HG02840 (cell line): ENCODE measurements at regions not wholly inside any gene's neighbourhood (a gene's known extent, or its start where the extent isn't known, plus 50 kb on each side); places are given as distances from the start of the nearest gene placed in this dataset.
"Not testable (repeated sequence)": the region's sequence is repeated elsewhere in the genome, so short reads cannot be mapped to it uniquely, and the experiment has no call there.

Source experiments
- ATAC-seq: cut with Tn5 transposase; IDR thresholded peaks from one replicate; pipeline ENCODE4 v1.9.1; 2021; ENCODE audit warnings: mild to moderate bottlenecking, moderate library complexity, moderate number of reproducible peaks; ENCODE audit not compliant: unreplicated experiment, low FRiP score

- no peak for ATAC-seq
Observed at GRCh38 chrX:122972604-122973003, 211.5 kb upstream of the GRIA3 start.

GRCh38 chrX:122982521-122982920, 201.6 kb upstream of the GRIA3 start:
- no peak for ATAC-seq

- not testable (repeated sequence) for ATAC-seq
Observed at GRCh38 chrX:123002844-123003243, 181.2 kb upstream of the GRIA3 start.

- no peak for ATAC-seq
Observed at GRCh38 chrX:123013141-123013540, 170.9 kb upstream of the GRIA3 start.

- ATAC-seq = no peak
Observed at GRCh38 chrX:123036401-123036800, 147.7 kb upstream of the GRIA3 start.

GRCh38 chrX:123049071-123049625, 134.9 kb upstream of the GRIA3 start:
- ATAC-seq = no peak

GRCh38 chrX:123060986-123061385, 123.1 kb upstream of the GRIA3 start:
- ATAC-seq = no peak

- no peak for ATAC-seq
Observed at GRCh38 chrX:123064053-123064452, 120.0 kb upstream of the GRIA3 start.

GRCh38 chrX:123072686-123073385, 111.2 kb upstream of the GRIA3 start:
- ATAC-seq = no peak

GRCh38 chrX:123075947-123076561, 108.0 kb upstream of the GRIA3 start:
- ATAC-seq = no peak

- no peak for ATAC-seq
Observed at GRCh38 chrX:123077631-123078030, 106.4 kb upstream of the GRIA3 start.

GRCh38 chrX:123080065-123080464, 104.0 kb upstream of the GRIA3 start:
- no peak for ATAC-seq

- no peak for ATAC-seq
Observed at GRCh38 chrX:123081776-123082175, 102.3 kb upstream of the GRIA3 start.

- ATAC-seq = no peak
Observed at GRCh38 chrX:123083924-123084323, 100.2 kb upstream of the GRIA3 start.

GRCh38 chrX:123084797-123085196, 99.3 kb upstream of the GRIA3 start:
- ATAC-seq = no peak

- ATAC-seq = no peak
Observed at GRCh38 chrX:123085311-123085940, 98.7 kb upstream of the GRIA3 start.

- no peak for ATAC-seq
Observed at GRCh38 chrX:123086768-123087167, 97.3 kb upstream of the GRIA3 start.

- no peak for ATAC-seq
Observed at GRCh38 chrX:123087326-123087725, 96.8 kb upstream of the GRIA3 start.

GRCh38 chrX:123088331-123088730, 95.7 kb upstream of the GRIA3 start:
- ATAC-seq = no peak

- ATAC-seq = no peak
Observed at GRCh38 chrX:123088930-123089329, 95.1 kb upstream of the GRIA3 start.

- no peak for ATAC-seq
Observed at GRCh38 chrX:123093792-123094191, 90.3 kb upstream of the GRIA3 start.
